ENCODE measurements at regions not wholly inside any gene's neighbourhood (a gene's known extent, or its start where the extent isn't known, plus 50 kb on each side); places are given as distances from the start of the nearest gene placed in this dataset.

DNA sequence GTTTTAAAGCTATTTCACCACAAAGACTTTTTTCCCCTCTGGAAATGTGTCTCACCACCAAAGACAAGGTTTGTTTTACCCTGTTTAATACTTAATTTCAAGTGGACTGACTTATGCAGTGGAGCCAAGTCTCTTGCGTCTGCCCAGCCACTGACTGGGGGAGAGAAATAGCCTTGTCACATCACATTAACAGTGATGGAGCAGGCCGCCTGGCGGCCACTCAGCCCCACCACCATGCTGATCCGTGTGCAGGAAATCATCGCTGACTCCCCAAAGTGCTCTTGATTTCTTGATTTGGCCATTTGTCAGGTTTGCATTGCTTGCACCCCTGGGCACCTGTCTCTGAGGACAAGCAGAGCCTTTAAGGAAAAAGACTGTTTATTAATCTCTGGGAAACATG, 334.1 kb downstream of the GLRX3 start:
- DNase-seq (ENCODE audit: low spot score): no peak
- no peak overlapping the region for H3K4me3 ChIP-seq
- H3K27ac ChIP-seq: no peak overlapping the region
- peaks cover 5% of the 10 kb centered on the region for H3K27me3 ChIP-seq (replicated peaks; ENCODE audit: insufficient read depth)
- TF ChIP-seq POLR2A (IDR thresholded peaks at IDR 0.05): no peak
- TF ChIP-seq, protein P1, sequence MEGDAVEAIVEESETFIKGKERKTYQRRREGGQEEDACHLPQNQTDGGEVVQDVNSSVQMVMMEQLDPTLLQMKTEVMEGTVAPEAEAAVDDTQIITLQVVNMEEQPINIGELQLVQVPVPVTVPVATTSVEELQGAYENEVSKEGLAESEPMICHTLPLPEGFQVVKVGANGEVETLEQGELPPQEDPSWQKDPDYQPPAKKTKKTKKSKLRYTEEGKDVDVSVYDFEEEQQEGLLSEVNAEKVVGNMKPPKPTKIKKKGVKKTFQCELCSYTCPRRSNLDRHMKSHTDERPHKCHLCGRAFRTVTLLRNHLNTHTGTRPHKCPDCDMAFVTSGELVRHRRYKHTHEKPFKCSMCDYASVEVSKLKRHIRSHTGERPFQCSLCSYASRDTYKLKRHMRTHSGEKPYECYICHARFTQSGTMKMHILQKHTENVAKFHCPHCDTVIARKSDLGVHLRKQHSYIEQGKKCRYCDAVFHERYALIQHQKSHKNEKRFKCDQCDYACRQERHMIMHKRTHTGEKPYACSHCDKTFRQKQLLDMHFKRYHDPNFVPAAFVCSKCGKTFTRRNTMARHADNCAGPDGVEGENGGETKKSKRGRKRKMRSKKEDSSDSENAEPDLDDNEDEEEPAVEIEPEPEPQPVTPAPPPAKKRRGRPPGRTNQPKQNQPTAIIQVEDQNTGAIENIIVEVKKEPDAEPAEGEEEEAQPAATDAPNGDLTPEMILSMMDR (IDR thresholded peaks at IDR 0.05): no peak
- intact Hi-C loops (cut with DNase I): no loop called here
- WGBS: 81% methylated on average over 5 of the region's 5 CpGs
- H3K9me3 ChIP-seq: no peaks in the 10 kb centered on the region
- H3K4me1 ChIP-seq (replicated peaks): no peaks in the 10 kb centered on the region
- H3K36me3 ChIP-seq: no peaks in the 10 kb centered on the region

DNA sequence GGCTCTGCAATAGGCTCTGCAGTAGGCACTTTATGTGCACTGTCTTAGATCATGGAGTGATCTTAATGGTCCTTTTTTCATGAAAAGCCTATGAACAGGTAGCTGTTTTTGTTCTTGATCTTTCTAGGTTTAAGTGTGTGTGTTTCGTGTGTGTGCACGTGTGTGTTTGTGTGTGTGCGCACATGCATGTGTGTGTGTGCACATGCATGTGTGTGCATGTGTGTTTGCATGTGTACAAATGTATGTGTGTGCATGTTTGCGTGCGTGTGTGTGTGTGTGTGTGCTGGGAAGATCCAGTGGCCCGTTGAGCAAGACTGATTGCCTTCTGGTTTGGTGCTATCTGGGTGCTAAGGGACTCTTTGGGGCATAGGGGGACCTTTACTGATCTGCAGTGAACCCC, 334.8 kb downstream of the GLRX3 start:
- H3K36me3 ChIP-seq: no peaks in the 10 kb centered on the region
- no peak for DNase-seq (ENCODE audit: low spot score)
- no peaks in the 10 kb centered on the region for H3K9me3 ChIP-seq
- H3K4me3 ChIP-seq: no peak overlapping the region
- no peak overlapping the region for H3K27ac ChIP-seq
- WGBS: 87% methylated on average over 6 of the region's 6 CpGs
- TF ChIP-seq, protein P1 (IDR thresholded peaks at IDR 0.05): no peak
- TF ChIP-seq POLR2AphosphoS5 (IDR thresholded peaks at IDR 0.05) (no peak), POLR2A (IDR thresholded peaks at IDR 0.05) (no peak)
- intact Hi-C loops (cut with DNase I): no loop called here
- H3K4me1 ChIP-seq (replicated peaks): no peaks in the 10 kb centered on the region
- H3K27me3 ChIP-seq (replicated peaks; ENCODE audit: insufficient read depth): peaks cover 5% of the 10 kb centered on the region

DNA sequence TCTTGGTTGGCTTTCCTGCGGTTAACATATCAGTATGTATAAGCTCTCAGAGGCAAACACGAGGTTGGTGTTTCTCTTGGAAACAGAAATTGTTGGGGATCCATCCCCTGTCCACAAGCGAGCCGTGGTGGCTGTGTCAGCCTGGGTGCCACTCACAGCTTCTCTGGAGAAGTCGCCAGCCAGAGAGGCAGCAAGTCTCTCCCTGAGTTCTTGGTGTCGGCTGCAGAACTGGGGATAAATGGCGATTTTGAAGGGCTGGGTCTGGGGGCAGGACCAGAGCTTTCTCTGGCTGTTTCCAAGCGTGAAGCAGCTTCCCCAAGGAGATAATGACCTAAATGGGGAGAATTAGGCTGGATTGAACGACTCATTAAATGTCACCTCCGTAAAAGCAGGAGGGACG, 335.3 kb downstream of the GLRX3 start:
- Histone ChIP-seq H3K4me3 (no peak overlapping the region), H3K27ac (no peak overlapping the region), H3K4me1 (replicated peaks) (no peaks in the 10 kb centered on the region), H3K27me3 (replicated peaks; ENCODE audit: insufficient read depth) (peaks cover 5% of the 10 kb centered on the region), H3K36me3 (no peaks in the 10 kb centered on the region), H3K9me3 (no peaks in the 10 kb centered on the region)
- intact Hi-C loops (cut with DNase I): no loop called here
- TF ChIP-seq, protein P1 (IDR thresholded peaks at IDR 0.05): no peak
- no peak for TF ChIP-seq POLR2A (IDR thresholded peaks at IDR 0.05)
- no peak for TF ChIP-seq POLR2AphosphoS5 (IDR thresholded peaks at IDR 0.05)
- WGBS: 57% methylated on average over 11 of the region's 11 CpGs
- DNase-seq (ENCODE audit: low spot score): no peak

DNA sequence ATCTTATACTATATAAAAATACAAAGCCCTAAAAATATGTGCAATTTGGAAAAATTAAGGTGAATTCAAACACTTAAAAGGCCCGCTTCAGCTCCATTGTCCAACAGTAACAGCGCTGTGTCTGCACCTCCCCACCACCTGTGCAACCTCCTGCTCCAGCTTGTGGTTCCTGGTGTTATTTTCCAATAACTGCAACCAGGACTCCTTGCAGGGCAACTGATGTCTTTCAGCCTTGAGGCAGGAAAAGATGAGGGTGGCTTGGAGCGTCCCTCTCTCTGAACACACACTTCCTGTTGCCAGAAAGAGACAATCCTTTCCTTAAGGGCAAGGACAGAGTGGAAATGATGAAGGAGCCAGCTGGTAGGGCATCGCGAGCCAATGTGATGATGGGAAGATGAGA, 336.0 kb downstream of the GLRX3 start:
- no peak overlapping the region for H3K27ac ChIP-seq
- WGBS: 90% methylated on average over 5 of the region's 5 CpGs
- no peak overlapping the region for H3K4me3 ChIP-seq
- no peak for DNase-seq (ENCODE audit: low spot score)
- no peaks in the 10 kb centered on the region for H3K9me3 ChIP-seq
- H3K4me1 ChIP-seq (replicated peaks): no peaks in the 10 kb centered on the region
- intact Hi-C loops (cut with DNase I): no loop called here
- TF ChIP-seq, protein P1 (IDR thresholded peaks at IDR 0.05): no peak
- TF ChIP-seq POLR2AphosphoS5 (IDR thresholded peaks at IDR 0.05) (no peak), POLR2A (IDR thresholded peaks at IDR 0.05) (no peak)
- H3K27me3 ChIP-seq (replicated peaks; ENCODE audit: insufficient read depth): peaks cover 5% of the 10 kb centered on the region
- H3K36me3 ChIP-seq: no peaks in the 10 kb centered on the region

DNA sequence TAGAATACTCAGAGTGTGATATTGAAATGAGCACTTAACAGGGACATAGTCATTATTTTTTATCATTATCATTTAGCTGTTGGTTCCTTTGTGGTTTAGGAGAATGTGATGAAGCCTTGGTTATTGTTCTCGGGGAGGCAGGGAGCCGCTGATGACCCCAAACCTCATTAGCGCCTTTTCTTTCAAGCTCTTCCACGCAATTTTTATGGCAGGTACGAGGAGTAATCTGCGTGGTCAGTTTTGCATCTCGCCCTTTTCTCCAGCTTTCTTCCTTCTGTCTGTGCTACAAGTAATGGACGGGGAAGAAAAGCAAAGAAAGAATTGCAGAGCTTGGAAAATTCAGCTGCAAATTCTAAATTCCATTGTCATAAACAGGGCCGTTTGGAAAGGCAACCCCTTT, 338.4 kb downstream of the GLRX3 start:
- TF ChIP-seq POLR2AphosphoS5 (IDR thresholded peaks at IDR 0.05) (no peak), POLR2A (IDR thresholded peaks at IDR 0.05) (no peak)
- TF ChIP-seq, protein P1 (IDR thresholded peaks at IDR 0.05): no peak
- 61% methylated on average over 9 of the region's 9 CpGs for WGBS
- intact Hi-C loops (cut with DNase I): no loop called here
- Histone ChIP-seq H3K27ac (no peak overlapping the region), H3K27me3 (replicated peaks; ENCODE audit: insufficient read depth) (peaks cover 5% of the 10 kb centered on the region), H3K9me3 (no peaks in the 10 kb centered on the region), H3K4me3 (no peak overlapping the region), H3K4me1 (replicated peaks) (no peaks in the 10 kb centered on the region), H3K36me3 (no peaks in the 10 kb centered on the region)
- DNase-seq (ENCODE audit: low spot score): no peak
